ENCODE measurements at regions not wholly inside any gene's neighbourhood (a gene's known extent, or its start where the extent isn't known, plus 50 kb on each side); places are given as distances from the start of the nearest gene placed in this dataset.

DNA sequence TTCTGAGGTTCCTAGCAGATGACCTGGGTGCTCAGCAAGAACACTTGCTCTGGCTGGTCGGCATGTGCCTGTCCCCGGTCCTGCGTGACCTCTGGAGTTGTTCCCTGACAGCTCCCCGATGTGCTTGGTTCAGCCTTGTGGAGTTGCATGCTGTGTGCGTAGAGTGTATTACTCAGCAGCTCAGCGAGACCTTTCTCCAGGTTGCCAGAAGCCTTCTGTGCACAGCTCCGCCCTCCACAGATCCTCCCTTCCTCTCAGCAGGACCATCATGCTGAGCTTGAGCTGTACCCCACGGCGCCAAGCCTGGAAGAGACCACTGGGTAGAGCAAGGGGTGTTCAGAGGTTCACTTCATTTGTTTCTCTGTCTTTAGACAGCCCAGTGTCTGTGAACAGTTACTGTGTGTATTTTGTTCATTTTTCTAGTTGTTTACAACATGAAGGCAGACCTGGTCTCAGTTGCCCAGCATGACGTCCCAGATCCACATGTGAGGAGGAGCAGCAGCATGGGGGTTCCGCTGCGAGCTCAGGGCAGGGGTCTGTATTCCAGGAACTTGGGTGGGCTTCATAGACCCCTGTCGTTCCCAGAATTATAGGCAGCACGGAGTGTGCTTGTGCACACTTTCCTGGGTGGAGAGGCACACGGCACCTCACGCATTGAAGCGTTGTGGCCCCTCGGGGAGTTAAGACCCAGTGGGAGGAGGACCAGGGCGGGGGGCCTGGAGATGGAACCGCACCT is 148.6 kb downstream of the IGLL1 start (continued):
- TF ChIP-seq, protein P1, sequence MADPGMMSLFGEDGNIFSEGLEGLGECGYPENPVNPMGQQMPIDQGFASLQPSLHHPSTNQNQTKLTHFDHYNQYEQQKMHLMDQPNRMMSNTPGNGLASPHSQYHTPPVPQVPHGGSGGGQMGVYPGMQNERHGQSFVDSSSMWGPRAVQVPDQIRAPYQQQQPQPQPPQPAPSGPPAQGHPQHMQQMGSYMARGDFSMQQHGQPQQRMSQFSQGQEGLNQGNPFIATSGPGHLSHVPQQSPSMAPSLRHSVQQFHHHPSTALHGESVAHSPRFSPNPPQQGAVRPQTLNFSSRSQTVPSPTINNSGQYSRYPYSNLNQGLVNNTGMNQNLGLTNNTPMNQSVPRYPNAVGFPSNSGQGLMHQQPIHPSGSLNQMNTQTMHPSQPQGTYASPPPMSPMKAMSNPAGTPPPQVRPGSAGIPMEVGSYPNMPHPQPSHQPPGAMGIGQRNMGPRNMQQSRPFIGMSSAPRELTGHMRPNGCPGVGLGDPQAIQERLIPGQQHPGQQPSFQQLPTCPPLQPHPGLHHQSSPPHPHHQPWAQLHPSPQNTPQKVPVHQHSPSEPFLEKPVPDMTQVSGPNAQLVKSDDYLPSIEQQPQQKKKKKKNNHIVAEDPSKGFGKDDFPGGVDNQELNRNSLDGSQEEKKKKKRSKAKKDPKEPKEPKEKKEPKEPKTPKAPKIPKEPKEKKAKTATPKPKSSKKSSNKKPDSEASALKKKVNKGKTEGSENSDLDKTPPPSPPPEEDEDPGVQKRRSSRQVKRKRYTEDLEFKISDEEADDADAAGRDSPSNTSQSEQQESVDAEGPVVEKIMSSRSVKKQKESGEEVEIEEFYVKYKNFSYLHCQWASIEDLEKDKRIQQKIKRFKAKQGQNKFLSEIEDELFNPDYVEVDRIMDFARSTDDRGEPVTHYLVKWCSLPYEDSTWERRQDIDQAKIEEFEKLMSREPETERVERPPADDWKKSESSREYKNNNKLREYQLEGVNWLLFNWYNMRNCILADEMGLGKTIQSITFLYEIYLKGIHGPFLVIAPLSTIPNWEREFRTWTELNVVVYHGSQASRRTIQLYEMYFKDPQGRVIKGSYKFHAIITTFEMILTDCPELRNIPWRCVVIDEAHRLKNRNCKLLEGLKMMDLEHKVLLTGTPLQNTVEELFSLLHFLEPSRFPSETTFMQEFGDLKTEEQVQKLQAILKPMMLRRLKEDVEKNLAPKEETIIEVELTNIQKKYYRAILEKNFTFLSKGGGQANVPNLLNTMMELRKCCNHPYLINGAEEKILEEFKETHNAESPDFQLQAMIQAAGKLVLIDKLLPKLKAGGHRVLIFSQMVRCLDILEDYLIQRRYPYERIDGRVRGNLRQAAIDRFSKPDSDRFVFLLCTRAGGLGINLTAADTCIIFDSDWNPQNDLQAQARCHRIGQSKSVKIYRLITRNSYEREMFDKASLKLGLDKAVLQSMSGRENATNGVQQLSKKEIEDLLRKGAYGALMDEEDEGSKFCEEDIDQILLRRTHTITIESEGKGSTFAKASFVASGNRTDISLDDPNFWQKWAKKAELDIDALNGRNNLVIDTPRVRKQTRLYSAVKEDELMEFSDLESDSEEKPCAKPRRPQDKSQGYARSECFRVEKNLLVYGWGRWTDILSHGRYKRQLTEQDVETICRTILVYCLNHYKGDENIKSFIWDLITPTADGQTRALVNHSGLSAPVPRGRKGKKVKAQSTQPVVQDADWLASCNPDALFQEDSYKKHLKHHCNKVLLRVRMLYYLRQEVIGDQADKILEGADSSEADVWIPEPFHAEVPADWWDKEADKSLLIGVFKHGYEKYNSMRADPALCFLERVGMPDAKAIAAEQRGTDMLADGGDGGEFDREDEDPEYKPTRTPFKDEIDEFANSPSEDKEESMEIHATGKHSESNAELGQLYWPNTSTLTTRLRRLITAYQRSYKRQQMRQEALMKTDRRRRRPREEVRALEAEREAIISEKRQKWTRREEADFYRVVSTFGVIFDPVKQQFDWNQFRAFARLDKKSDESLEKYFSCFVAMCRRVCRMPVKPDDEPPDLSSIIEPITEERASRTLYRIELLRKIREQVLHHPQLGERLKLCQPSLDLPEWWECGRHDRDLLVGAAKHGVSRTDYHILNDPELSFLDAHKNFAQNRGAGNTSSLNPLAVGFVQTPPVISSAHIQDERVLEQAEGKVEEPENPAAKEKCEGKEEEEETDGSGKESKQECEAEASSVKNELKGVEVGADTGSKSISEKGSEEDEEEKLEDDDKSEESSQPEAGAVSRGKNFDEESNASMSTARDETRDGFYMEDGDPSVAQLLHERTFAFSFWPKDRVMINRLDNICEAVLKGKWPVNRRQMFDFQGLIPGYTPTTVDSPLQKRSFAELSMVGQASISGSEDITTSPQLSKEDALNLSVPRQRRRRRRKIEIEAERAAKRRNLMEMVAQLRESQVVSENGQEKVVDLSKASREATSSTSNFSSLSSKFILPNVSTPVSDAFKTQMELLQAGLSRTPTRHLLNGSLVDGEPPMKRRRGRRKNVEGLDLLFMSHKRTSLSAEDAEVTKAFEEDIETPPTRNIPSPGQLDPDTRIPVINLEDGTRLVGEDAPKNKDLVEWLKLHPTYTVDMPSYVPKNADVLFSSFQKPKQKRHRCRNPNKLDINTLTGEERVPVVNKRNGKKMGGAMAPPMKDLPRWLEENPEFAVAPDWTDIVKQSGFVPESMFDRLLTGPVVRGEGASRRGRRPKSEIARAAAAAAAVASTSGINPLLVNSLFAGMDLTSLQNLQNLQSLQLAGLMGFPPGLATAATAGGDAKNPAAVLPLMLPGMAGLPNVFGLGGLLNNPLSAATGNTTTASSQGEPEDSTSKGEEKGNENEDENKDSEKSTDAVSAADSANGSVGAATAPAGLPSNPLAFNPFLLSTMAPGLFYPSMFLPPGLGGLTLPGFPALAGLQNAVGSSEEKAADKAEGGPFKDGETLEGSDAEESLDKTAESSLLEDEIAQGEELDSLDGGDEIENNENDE (IDR thresholded peaks at IDR 0.05; ENCODE audit: insufficient replicate concordance, low read length): no peak
- TF ChIP-seq ZNF274 (IDR thresholded peaks at IDR 0.05; ENCODE audit: borderline replicate concordance, extremely low read depth, low read length) (no peak), CBX5 (IDR thresholded peaks at IDR 0.05; ENCODE audit: low read depth, low read length) (no peak)

Data from H1 (cell line).